HuH-7.5 (cell line): ENCODE measurements at regions not wholly inside any gene's neighbourhood (a gene's known extent, or its start where the extent isn't known, plus 50 kb on each side); places are given as distances from the start of the nearest gene placed in this dataset.
"Not testable (repeated sequence)": the region's sequence is repeated elsewhere in the genome, so short reads cannot be mapped to it uniquely, and the experiment has no call there.

Source experiments
- DNase-seq: peaks from one replicate; pipeline ENCODE4 v3.0.0; 2011; ENCODE audit warnings: low spot score

DNA sequence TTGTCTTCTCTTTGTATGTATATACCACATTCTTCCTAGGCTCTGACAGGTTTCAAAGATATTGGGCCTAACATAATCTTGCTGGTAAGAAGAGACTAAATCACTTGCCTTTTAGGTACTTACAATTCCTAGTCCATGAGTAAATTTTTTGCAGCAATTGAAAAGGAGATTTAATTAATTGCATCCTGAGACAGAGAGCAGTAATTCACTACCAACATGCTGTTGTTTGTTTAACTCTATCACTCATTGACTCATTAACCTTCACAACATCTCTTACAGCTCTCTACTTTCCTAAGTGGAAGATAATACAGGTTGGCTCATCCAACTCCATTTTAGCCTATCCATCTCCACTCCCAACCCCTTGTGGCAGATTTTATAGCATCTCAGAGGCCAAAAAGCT is 280.4 kb downstream of the ALDH8A1 start:
- DNase-seq: no peak

DNA sequence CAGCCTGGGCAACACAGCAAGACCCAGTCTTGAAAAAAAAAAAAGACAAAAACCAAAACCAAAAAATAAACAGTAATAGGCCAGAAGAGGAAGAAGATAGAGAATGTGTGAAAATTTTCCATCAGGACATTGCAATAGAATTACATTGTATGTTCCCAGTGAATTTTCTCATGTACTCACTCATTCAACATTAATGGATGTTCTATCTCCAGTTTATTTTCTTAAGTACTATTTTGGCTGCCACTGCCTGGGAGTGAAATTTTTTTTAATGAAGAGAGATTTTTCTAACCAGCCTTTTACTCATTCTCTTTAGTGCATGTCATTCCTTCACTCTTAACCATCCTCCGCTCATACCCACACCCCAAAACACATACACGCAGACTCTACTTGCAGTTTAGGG is 282.8 kb downstream of the ALDH8A1 start:
- DNase-seq: no peak

- DNase-seq: no peak
Measured at GRCh38 chr6:134666125-134666524, 283.8 kb downstream of the ALDH8A1 start.

GRCh38 chr6:134665029-134665723 is 284.7 kb downstream of the ALDH8A1 start:
- no peak for DNase-seq

DNA sequence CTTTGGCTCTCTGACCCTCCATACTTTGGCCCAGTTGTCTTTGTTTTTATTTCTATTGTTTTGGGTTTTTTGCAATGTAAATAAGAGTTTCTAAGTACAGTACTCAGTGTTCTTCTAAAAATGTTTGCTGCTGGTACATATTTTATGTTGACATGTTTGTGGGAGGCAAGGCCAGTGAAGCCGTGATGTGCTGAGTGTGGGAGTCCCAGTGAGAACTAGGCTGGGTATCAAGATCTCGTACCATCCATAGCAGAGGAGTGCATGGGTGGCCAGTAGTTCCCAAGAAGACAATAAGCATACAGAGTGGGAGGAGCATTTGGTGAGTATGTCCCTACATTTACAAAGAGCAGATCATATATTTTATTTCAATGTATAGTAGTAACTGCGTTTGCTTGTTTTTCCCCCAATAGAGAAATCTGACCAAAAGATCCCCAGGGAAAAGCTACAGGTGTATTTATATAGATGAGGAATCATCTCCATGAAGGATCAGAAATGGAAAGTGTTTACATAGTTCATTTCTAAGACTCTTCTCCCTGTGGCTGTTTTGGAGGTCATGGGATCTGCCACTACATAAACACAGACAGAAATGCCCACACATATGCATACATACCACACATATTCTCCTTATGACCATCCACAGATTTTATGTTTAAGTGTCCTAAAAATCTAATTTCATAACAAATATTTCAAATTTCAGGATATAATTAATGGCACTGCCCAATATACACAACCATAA is 285.9 kb downstream of the ALDH8A1 start:
- no peak for DNase-seq

GRCh38 chr6:134663356-134663755 is 286.5 kb downstream of the ALDH8A1 start:
- no peak for DNase-seq

DNA sequence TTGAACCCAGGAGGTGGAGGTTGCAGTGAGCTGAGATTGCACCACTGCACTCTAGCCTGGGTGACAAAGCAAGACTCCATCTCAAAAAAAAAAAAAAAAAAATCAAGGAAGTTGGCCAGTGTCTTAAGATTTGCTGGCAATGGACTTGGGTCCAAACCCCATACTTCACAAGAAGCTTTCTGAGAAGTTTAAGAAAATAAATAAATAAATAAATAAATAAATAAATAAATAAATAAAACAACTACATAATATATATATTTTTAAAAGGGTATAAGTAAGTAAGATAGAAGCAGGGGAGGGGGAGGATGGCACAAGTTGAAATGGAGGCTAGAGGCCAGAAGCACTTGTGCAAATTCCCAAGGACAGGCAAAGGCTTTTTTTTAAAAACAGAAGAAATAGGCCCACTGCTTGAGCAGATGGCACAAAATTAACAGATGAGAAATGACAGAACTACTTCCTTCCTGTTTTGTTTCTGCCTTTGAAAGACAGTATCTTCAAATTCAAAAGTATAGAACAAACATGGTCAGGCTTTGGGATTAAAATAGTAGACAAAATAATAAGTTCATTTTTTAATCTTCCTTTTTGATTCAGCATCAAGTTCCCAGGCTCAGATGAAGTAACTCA is 287.7 kb downstream of the ALDH8A1 start:
- no peak for DNase-seq

DNA sequence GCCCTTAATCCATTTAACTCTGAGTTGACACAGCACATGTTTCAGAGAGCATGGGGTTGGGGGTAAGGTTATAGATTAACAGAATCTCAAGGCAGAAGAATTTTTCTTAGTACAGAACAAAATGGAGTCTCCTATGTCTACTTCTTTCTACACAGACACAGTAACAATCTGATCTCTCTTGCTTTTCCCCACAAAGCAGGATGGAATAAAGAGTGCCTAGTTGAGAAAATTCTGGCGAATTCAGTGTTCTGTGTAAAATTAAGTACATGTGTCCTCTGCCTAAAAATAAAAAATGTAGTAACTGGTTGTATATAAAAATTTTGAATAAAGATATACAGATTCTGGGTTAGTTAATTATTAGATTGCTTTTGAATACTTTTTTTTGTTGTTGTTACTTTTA is 290.0 kb downstream of the ALDH8A1 start:
- not testable (repeated sequence) for DNase-seq

DNA sequence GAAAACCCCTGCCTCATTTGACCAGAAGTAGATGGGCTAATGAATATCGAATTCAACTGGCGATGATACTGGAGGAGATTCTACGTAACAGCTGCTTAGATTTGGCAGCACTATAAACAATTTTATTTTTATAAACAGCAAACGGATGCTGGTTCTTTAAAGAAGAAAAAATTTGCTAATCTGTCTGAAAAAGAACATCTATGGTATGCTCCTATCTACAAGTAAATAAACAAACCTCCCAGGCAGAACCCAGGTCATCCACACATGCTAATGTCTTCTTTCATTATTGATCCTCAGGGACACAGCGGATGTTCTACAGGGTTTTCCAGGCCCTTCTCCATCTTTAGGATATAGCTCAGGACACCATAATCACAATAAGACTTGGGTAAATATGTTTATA is 291.3 kb downstream of the ALDH8A1 start:
- no peak for DNase-seq

DNA sequence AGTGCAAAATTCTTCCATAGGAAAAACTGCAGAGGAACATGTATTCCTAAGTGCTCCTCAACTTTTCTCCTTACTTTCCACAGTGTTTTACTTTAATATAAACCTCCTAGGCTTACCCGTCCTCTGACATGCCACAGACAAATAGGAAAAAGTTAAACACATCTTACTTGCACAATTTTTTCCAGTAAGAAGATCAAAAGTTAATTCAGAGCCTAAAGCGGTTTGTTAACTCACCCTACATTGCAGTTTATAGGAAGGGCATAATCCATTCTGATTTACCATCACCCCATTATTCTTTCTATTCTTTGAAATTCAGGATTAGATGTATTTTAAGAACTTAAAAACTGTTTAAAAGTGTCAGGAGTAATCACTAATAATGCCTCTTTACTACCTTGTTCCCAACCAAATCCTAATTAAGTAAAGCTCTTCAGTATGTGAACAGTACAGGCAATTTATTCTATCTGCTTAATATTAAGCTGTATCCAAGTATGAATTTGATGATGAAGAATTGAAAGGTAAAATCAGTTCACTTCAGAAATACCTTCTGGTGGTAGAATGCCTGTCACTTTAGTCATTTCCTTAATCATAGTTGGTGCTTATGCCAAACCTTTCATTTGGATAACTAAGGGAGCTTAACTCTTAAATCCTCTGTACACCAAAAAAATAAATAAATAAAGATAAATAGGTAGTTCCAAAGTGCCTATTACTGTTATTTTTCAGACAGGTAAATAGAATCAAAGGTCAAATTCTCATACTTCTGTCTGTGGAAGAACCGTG is 292.0 kb downstream of the ALDH8A1 start:
- DNase-seq: no peak

DNA sequence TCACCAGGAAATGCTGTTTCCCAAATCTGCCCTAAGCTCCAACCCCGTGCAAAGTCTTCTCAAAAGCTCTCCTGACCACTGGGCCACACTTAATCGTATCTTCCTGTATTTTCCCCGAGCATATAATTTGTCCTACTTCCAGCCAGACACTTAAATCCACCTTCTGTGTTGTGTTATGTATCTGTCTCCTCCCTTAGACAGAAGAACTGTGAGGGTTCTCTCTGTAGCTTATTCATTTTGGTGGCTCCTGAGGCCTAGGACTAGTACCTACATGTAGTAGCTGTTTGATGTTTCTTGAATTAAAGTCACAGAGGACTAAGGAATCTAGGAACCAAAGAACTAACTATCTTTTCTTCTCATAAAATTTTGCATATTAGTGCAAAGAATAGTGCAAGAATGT is 292.6 kb downstream of the ALDH8A1 start:
- no peak for DNase-seq

GRCh38 chr6:134654751-134655150 is 295.1 kb downstream of the ALDH8A1 start:
- no peak for DNase-seq

GRCh38 chr6:134651519-134651918 is 298.4 kb downstream of the ALDH8A1 start:
- DNase-seq: no peak

DNA sequence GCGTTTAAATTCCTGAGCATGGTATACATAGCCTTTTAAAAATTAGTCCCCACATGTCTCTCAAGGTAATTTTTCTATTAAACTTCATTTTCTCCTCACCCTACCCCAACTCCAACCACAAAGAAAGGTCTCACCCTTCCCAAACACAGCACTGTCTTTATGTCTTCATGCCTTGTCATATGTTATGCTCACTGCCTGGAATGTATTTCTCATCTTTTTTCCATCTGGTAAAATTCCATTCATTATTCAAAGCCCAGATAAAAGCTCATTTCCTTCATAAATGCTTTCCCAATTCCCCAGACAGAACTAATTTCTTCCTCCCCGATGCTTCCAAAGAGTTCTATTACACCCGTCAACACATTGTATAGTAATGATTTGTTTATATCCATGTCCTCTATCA is 302.0 kb downstream of the ALDH8A1 start:
- DNase-seq: no peak

GRCh38 chr6:134642819-134643218 is 307.1 kb downstream of the ALDH8A1 start:
- no peak for DNase-seq

DNA sequence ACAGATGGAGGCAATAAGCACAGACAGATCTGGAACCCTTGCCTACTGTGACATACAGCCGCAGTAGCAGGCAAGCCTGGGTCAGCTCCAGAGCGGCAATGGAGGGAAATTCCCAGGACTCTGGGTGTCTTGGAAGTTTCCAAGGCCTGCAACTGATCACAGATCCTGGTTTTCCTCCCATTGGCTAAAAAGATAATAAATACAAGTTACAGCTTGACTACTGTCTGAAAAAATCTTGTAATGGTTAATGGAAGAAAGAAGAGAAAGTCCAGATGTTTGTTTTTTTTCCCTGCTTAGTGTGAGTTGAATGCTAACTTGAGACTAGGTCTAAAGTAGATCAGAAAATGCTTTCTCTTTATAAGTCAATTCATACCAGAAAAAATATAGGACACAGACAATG is 307.6 kb downstream of the ALDH8A1 start:
- no peak for DNase-seq

GRCh38 chr6:134640975-134641429 is 308.9 kb downstream of the ALDH8A1 start:
- DNase-seq: peak; percentile 59

DNA sequence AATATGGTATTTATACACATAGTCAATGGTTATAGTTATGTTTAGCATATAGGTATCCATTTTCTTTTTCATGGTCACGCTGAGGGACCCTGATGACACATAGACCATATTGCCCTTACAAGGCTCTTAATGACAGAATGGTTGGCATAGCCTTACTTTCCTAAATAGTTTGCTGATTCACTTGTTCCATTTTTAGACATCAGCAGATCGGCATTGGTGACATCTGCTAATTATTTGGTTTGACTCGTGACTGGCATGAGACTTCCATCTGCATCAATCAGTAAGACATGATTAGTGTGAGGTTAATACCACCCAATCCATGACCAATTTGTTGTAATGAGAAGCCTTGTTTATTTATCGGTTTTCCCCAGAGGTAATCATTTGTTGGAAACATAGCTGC is 309.7 kb downstream of the ALDH8A1 start:
- DNase-seq: no peak

DNA sequence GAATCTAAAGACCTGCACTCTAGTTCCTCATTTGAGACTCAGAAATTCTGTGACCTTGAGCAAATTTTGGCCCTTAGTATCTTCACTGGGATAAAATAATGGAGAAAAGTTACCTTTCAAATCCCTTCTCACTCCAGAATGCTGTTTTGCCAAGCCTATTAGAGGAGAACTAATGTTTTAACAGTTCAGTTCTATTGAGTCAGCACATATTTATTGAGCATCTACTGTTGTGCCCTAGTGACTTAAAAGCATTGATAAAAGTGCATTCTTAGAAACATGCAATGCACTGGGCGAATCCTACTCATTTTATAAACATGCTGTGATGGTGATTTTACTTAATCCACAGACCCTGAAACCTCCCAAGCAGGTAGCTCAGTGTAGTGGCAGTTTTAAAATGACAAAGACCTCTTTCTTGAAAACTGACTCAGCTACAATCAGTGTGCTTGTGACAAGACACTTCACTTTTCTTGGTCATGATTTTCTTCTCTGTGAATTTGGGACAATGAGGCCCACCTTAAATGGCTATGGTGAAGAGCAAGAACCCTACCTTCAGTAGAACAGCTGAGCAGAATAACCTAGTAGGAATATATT is 312.0 kb downstream of the ALDH8A1 start:
- DNase-seq: no peak

DNA sequence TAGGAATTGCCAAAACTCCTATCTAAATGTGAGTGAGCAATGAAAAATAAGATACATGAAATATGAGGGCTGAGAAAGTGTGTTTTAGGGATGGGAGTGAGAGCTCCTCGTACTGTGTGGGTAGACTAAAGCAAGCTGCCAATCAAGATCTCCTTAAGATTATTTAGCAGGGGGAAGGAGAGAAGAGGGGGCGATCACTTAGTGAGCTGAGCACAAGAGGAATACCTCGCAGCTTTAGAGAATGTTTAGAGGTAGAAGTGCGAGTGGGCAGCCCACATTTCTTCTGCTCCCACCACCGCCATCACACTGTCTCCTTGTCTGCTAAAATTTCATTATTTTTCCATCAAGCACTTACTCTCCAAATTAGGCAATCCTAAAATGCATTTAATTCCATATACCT is 312.6 kb downstream of the ALDH8A1 start:
- no peak for DNase-seq

GRCh38 chr6:134636186-134636799 is 313.6 kb downstream of the ALDH8A1 start:
- DNase-seq: no peak

GRCh38 chr6:134634966-134635365 is 314.9 kb downstream of the ALDH8A1 start:
- no peak for DNase-seq
